ENCODE measurements at regions not wholly inside any gene's neighbourhood (a gene's known extent, or its start where the extent isn't known, plus 50 kb on each side); places are given as distances from the start of the nearest gene placed in this dataset.
A peak's percentile ranks its signal among the peaks of the same experiment; 100 is the strongest.
"Not testable (repeated sequence)": the region's sequence is repeated elsewhere in the genome, so short reads cannot be mapped to it uniquely, and the experiment has no call there.

DNA sequence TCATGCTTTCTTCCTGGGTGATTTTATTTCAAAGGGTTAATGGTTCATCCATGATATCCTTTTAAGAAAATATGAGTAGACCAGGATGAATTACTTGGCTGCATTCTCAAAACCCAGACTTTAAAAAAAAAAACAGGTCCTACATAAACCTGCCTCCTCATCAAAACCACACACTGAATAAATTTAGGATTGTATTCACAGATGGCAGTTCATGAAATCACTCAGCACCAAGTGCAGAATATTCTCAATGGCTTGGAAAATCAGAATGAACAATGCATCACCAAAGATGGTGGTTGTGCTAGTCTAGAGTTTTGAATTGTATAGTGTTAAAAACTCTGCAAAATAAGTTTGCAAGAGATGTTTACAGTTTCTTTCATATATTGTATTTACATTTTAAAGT, 145.4 kb upstream of the GRAMD2B start:
- no peak for ATAC-seq
- POLR2A ChIA-PET: no interaction called here
- peaks cover 0 to 2% (median 0%) of the 10 kb centered on the region in 9 donors for H3K9me3 Mint-ChIP-seq
- DNase-seq: no peak
- no peaks in the 10 kb centered on the region for H3K36me3 Mint-ChIP-seq
- no peak overlapping the region for H3K27ac Mint-ChIP-seq
- H3K4me3 Mint-ChIP-seq: no peak overlapping the region
- H3K4me1 Mint-ChIP-seq: no peaks in the 10 kb centered on the region
- H3K27me3 Mint-ChIP-seq: no peaks in the 10 kb centered on the region

DNA sequence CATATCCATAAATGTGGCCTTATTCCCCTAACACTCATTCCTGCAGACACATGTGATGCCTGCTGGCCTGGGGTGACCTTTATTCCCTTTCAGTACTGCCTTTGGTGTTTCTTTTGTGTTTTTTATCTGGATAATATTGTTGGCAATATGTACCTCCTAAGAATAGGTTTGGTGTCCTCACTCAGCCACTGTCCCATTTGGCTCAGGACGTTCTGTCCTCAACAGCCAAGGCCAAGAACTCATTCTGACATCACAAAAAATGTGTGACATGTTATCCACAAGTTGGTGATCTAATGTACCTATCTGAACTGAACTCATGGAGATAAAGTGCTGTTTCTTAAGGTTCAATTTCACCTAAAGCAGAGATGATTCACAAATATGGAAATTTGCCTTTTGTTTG, 142.9 kb upstream of the GRAMD2B start:
- Mint-ChIP-seq H3K27ac (no peak overlapping the region), H3K4me3 (no peak overlapping the region), H3K27me3 (peaks cover 0 to 4% (median 2%) of the 10 kb centered on the region in 5 donors), H3K36me3 (no peaks in the 10 kb centered on the region), H3K9me3 (no peaks in the 10 kb centered on the region), H3K4me1 (no peaks in the 10 kb centered on the region)
- POLR2A ChIA-PET: no interaction called here
- ATAC-seq: no peak
- no peak for DNase-seq

DNA sequence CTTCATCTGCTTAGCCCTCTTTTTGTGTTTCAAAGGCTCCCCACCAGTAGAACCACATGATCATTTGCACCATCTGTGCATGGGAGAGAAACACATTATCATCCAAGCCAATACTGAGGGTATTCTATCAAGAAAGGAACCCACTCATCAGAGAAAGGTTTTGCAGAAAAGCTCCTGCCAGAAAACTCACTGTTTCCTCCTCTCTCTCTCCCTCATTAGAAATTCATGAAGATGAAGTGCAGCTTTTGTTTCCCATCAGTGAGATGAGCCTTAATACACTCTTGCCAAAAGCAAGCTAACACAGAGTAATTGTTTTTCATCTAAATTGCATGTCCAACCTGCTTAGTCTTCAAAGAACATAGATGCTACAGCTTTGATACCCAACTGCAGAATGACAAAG, 142.4 kb upstream of the GRAMD2B start:
- Mint-ChIP-seq H3K27me3 (peaks cover under 1 to 5% (median 3%) of the 10 kb centered on the region in 5 donors), H3K4me3 (no peak overlapping the region), H3K4me1 (no peaks in the 10 kb centered on the region), H3K27ac (no peak overlapping the region), H3K36me3 (no peaks in the 10 kb centered on the region), H3K9me3 (no peaks in the 10 kb centered on the region)
- DNase-seq (no peak), ATAC-seq (no peak)
- POLR2A ChIA-PET: no interaction called here

DNA sequence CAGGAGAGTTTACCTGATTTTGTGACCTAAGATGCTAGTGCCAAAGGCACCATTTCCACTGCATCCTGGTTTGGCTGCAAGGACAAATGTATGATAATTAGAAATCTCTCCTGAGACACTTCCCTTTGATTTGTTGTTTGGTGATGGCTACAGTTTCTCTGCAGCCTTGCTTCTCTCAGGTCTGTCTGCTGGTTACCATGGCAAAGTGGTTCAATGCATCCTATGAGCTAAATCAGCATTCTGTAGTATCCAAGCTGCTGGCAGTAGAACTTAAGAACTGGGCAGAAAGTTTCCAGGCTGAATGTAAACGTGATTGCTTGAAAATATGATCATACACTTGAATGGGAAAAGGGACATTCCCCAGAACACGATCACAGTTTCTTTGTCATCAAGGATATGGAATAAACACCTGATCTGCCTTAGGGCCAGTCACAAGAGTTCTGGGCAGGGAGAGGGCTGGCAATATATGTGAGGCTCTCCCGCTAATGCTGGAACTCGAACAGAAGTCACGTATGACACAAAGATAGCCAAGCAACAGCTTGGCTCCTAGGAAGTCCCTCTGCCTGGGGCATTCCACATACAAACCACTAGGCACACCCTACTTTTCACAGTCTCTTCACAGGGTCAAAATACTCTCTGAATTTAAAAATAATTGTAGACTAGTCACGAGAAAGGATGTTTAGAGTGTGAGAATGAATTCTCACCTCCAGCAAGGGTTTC, 138.1 kb upstream of the GRAMD2B start:
- POLR2A ChIA-PET: no interaction called here
- Mint-ChIP-seq H3K9me3 (no peaks in the 10 kb centered on the region), H3K27me3 (peaks cover 6 to 18% (median 9%) of the 10 kb centered on the region in 5 donors), H3K4me1 (no peaks in the 10 kb centered on the region), H3K4me3 (no peak overlapping the region), H3K27ac (no peak overlapping the region), H3K36me3 (no peaks in the 10 kb centered on the region)
- no peak for DNase-seq
- ATAC-seq: no peak

DNA sequence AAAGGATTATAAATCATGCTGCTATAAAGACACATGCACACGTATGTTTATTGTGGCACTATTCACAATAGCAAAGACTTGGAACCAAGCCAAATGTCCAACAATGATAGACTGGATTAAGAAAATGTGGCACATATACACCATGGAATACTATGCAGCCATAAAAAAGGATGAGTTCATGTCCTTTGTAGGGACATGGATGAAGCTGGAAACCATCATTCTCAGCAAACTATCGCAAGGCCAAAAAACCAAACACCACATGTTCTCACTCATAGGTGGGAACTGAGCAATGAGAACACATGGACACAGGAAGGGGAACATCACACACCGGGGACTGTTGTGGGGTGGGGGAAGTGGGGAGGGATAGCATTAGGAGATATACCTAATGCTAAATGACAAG, 127.1 kb upstream of the GRAMD2B start:
- H3K4me1 Mint-ChIP-seq, H3K4me3 Mint-ChIP-seq, H3K36me3 Mint-ChIP-seq, H3K27ac Mint-ChIP-seq, H3K9me3 Mint-ChIP-seq, POLR2A ChIA-PET, DNase-seq, ATAC-seq: not testable (repeated sequence)
- peaks cover 0 to 13% (median 7%) of the 10 kb centered on the region in 5 donors for H3K27me3 Mint-ChIP-seq

DNA sequence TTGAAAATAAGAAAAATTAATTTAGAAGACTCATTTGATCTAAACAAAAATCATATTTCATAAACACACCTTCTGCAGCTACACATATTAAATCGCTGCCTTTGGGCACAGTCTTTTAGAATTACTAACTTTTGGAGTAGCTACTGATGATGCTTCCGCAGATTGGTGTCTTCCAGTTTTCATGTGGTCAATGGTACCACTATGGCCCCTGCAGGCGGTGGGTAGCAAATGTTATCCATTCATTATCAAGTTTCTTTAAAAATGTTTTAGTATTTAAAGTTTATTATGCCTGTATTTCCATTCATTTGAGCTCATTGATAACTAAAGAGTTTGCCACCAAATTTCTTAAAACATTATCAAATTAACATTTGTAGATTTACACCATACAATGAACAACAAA, 122.9 kb upstream of the GRAMD2B start:
- H3K27me3 Mint-ChIP-seq: peaks cover 11 to 25% (median 20%) of the 10 kb centered on the region in 5 donors
- H3K9me3 Mint-ChIP-seq: peaks cover 0 to 19% (median 12%) of the 10 kb centered on the region in 9 donors
- H3K4me3 Mint-ChIP-seq: no peak overlapping the region
- POLR2A ChIA-PET: no interaction called here
- no peak overlapping the region for H3K27ac Mint-ChIP-seq
- peaks cover 0 to 14% (median 6%) of the 10 kb centered on the region in 3 donors for H3K36me3 Mint-ChIP-seq
- ATAC-seq (no peak), DNase-seq (no peak)
- H3K4me1 Mint-ChIP-seq: no peaks in the 10 kb centered on the region

DNA sequence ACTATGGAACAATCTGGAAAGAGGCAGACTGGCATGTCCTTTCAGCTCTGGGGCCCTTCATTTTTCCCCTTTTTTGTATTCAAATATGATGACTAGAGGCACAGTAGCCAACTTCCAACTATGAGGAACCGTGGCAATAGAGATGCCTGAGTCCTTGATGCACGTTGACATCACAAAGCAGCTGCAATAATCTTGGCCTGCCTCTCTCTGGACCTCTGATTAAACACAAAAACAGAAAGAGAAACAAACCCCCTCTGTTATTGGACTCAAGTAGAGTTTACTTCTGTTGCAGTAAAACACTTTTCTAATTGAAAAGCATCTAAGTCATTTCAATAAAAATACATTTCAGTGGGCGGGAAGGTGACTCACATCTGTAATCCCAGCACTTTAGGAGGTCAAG, 122.2 kb upstream of the GRAMD2B start:
- Mint-ChIP-seq H3K4me1 (no peaks in the 10 kb centered on the region), H3K4me3 (no peak overlapping the region), H3K36me3 (peaks cover 0 to 18% (median 6%) of the 10 kb centered on the region in 3 donors), H3K27me3 (peaks cover 12 to 26% (median 23%) of the 10 kb centered on the region in 5 donors), H3K27ac (no peak overlapping the region), H3K9me3 (peaks cover 0 to 23% (median 14%) of the 10 kb centered on the region in 9 donors)
- POLR2A ChIA-PET: no interaction called here
- DNase-seq (no peak), ATAC-seq (no peak)

DNA sequence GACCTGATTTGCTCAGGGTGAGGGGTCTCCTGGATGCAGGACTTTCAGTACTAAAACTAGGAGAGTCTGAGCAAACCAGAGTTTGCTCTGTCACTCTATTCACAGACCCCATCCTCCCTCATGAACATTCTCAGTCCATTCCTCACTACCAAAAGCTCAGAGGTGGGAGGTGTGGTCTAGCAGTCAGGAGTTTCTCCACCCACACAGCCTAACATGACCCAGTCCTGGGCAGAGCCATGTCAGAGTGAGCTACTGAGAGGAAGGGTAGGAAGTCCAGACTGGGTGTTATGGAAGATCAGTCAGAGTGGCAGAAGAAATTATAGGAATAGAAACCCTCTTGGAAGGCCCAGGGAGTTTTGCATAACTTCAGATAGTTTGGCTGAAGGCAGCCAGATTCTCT, 113.3 kb upstream of the GRAMD2B start:
- no peak overlapping the region for H3K4me3 Mint-ChIP-seq

DNA sequence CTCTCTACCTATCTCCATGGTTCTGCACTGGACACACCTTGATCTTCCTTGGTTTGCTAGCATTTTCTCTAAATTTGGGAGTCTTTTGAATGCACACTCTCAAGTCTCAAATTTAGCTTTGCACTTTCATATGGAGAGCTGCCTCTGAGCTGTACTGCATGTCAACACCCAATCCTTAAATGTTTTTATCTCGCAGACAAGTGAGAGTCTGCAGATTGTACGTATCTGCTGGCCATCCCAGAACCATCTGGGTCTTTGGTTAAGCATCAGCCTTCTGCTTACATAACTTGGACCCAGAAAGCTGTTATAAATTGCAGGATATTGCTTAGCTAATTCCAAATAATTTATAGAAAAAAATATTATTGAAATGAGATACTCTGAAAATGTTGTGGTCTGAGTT, 111.4 kb upstream of the GRAMD2B start:
- Mint-ChIP-seq H3K4me3 (no peak overlapping the region), H3K4me1 (peaks cover 0 to 4% (median 0%) of the 10 kb centered on the region in 4 donors)
- no peak for ATAC-seq

More for the DNA sequence above, 113.3 kb upstream of the GRAMD2B start:
- Mint-ChIP-seq H3K9me3 (peaks cover 0 to 9% (median 3%) of the 10 kb centered on the region in 9 donors), H3K4me1 (peaks cover 0 to 4% (median 0%) of the 10 kb centered on the region in 4 donors), H3K27ac (no peak overlapping the region), H3K27me3 (peaks cover 6 to 15% (median 11%) of the 10 kb centered on the region in 5 donors), H3K36me3 (peaks cover 0 to 6% (median 0%) of the 10 kb centered on the region in 3 donors)
- DNase-seq (no peak), ATAC-seq (no peak)
- POLR2A ChIA-PET: no interaction called here

DNA sequence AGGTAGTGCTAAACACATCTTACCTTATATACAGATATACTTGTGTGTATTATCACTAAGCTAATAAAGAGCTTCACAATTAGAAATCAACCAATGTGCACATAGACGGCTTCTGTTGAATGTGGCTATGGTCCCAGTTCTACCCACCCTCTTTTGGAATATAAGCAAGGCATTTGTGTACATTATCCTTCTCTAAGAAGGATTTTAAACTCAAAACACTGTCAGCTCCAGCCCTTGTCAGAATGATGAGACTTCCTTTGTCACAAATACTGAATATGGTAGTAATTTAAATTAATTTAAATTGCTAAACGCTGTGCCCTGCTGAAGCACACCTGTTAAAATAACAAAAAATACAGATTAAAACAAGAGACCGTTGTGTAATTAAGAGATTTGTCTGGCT, 107.9 kb upstream of the GRAMD2B start:
- ATAC-seq: no peak
- POLR2A ChIA-PET: no interaction called here
- H3K4me1 Mint-ChIP-seq: peaks cover 0 to 4% (median 0%) of the 10 kb centered on the region in 4 donors
- no peaks in the 10 kb centered on the region for H3K36me3 Mint-ChIP-seq
- H3K9me3 Mint-ChIP-seq: peaks cover 0 to 4% (median 0%) of the 10 kb centered on the region in 9 donors
- H3K27ac Mint-ChIP-seq: no peak overlapping the region
- no peak for DNase-seq
- no peak overlapping the region for H3K4me3 Mint-ChIP-seq
- H3K27me3 Mint-ChIP-seq: peaks cover 8 to 23% (median 12%) of the 10 kb centered on the region in 5 donors

More for the DNA sequence above, 111.4 kb upstream of the GRAMD2B start:
- Mint-ChIP-seq H3K27ac (no peak overlapping the region), H3K9me3 (peaks cover 0 to 5% (median 0%) of the 10 kb centered on the region in 9 donors), H3K36me3 (no peaks in the 10 kb centered on the region), H3K27me3 (peaks cover 7 to 14% (median 9%) of the 10 kb centered on the region in 5 donors)
- POLR2A ChIA-PET: no interaction called here
- no peak for DNase-seq

DNA sequence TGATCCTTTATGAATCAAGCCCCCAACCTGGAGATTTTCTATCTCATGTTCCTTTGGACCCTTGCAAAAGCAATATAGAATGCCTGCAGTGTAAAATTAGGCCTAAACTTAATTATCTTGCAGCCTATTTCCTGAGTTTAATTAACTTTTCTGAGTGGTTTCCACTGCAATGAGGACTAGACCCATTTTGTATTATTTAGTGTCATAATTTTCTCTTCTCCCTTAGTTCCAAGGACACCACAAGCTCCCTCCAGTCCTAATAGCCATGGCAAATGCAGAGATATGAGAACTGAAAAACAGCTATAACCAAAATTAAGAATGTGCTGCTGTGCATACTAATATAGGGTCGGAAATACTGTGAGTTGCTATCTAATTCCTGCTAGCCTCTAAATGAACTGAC, 90.9 kb upstream of the GRAMD2B start:
- no peaks in the 10 kb centered on the region for H3K9me3 Mint-ChIP-seq
- POLR2A ChIA-PET: no interaction called here
- DNase-seq: no peak
- no peaks in the 10 kb centered on the region for H3K36me3 Mint-ChIP-seq
- H3K27ac Mint-ChIP-seq: no peak overlapping the region
- H3K4me3 Mint-ChIP-seq: no peak overlapping the region
- peaks cover 0 to 14% (median 5%) of the 10 kb centered on the region in 5 donors for H3K27me3 Mint-ChIP-seq
- no peak for ATAC-seq
- H3K4me1 Mint-ChIP-seq: no peaks in the 10 kb centered on the region

DNA sequence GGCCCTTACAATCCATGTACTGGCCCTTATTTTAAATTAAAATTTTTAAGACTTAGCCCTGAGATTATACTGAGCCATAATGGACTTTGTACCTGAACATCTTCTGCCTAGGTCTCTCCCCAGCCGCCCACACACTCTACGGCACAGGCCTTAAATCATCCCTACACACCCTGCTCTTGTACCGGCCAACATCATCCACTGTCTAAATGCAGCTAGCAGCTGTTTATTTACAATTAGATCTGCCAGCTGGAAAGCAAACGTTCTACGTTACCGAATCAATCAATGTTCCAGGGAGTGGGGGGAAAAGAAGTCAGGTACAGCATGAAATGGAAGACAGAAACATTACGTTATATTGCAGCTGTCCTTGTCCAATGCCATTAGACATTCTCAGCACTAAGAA, 88.4 kb upstream of the GRAMD2B start:
- no peak overlapping the region for H3K4me3 Mint-ChIP-seq
- no peak overlapping the region for H3K27ac Mint-ChIP-seq
- no peaks in the 10 kb centered on the region for H3K36me3 Mint-ChIP-seq
- DNase-seq (no peak), ATAC-seq (no peak)
- H3K27me3 Mint-ChIP-seq: peaks cover 0 to 15% (median 6%) of the 10 kb centered on the region in 5 donors
- no peaks in the 10 kb centered on the region for H3K9me3 Mint-ChIP-seq
- H3K4me1 Mint-ChIP-seq: no peaks in the 10 kb centered on the region
- POLR2A ChIA-PET: no interaction called here

DNA sequence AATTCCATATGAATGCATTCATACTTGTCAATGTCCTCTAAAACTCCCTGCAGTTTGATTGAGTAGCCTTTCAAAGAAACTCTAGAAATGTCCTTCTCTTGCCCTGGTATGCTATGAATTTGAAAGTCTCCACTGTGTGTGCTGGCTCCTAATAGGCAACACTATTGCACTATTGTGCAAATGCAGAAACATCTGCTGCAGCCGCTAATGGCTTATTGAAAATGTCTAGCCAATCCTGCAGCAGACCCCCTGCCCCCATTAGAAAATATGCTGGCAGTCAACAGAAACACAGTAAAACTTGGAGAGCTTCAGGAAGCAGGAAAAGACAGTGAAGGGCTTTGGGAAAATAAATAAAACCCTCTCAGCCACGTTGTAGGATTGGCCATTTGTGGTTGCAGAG, 87.3 kb upstream of the GRAMD2B start:
- no peaks in the 10 kb centered on the region for H3K36me3 Mint-ChIP-seq
- ATAC-seq: no peak
- POLR2A ChIA-PET: no interaction called here

DNA sequence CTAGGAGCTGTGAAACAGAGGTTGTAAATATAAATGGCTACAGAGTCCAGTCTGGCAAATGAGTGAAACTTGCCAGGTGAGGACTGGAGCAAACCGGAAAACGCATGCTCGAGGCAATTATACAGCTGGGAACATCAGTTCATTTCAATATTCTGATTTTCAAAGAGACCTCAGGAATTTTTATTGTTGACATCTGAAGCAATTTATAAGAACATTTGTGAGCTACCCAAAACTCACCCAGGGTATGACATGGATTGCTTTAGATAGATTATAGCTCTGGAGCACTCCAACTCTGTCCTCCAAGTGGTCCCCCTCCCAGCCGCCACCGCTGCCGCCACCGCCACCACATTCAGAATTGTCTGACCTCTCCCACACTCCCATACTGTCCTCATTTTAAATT, 84.6 kb upstream of the GRAMD2B start:
- Mint-ChIP-seq H3K9me3 (no peaks in the 10 kb centered on the region), H3K4me3 (no peak overlapping the region), H3K27me3 (peaks cover 1 to 25% (median 18%) of the 10 kb centered on the region in 5 donors), H3K36me3 (no peaks in the 10 kb centered on the region), H3K4me1 (no peaks in the 10 kb centered on the region), H3K27ac (peak overlapping the region in 1 of 10 donors; percentile 41)
- no peak for ATAC-seq
- POLR2A ChIA-PET: no interaction called here
- DNase-seq: no peak

More for the DNA sequence above, 87.3 kb upstream of the GRAMD2B start:
- no peak for DNase-seq
- H3K27me3 Mint-ChIP-seq: peaks cover 0 to 15% (median 9%) of the 10 kb centered on the region in 5 donors
- no peak overlapping the region for H3K27ac Mint-ChIP-seq
- no peak overlapping the region for H3K4me3 Mint-ChIP-seq
- no peaks in the 10 kb centered on the region for H3K4me1 Mint-ChIP-seq
- no peaks in the 10 kb centered on the region for H3K9me3 Mint-ChIP-seq
